IMR-90 (cell line): ENCODE measurements at regions not wholly inside any gene's neighbourhood (a gene's known extent, or its start where the extent isn't known, plus 50 kb on each side); places are given as distances from the start of the nearest gene placed in this dataset.

Experiments
- ATAC-seq: fragments of 200-7000 bp; cut with Tn5 transposase; 2 replicates; pipeline ENCODE4 v1.9.1; 2020; ENCODE audit warnings: low read depth, mild to moderate bottlenecking, moderate library complexity
- BruUV-seq: library from RNA; stranded (reverse); fragments of 400-500 nt; replicated peaks from 2 replicates; lab custom pipeline; 2021; lab: Mats Ljungman, UMichigan
- CTCF ChIA-PET: fragments of 300-600 bp; formaldehyde crosslinking; extraction: SDS; loops from one replicate; lab custom pipeline; 2021; ENCODE audit warnings: antibody characterized with exemption; lab: Yijun Ruan, JAX
- POLR2A ChIA-PET: fragments of 300-600 bp; sonication (Branson Sonifier 250); formaldehyde crosslinking; loops from one replicate; lab custom pipeline; 2022; ENCODE audit warnings: antibody characterized with exemption; ENCODE audit not compliant: unreplicated experiment; lab: Charles Lee
- DNase-seq: peaks from one replicate; pipeline ENCODE4 v3.0.0; 2013
- H2AFZ ChIP-seq: replicated peaks from 2 replicates; pipeline ENCODE3; 2013; ENCODE audit warnings: low read length, mild to moderate bottlenecking; ENCODE audit not compliant: poor library complexity
- H2AK5ac ChIP-seq: 2 replicates; pipeline ENCODE4 v1.6.1; 2013; ENCODE audit warnings: low read depth, low read length, inconsistent platforms
- H2AK9ac ChIP-seq: replicated peaks from 2 replicates; pipeline ENCODE3; 2013; ENCODE audit warnings: mild to moderate bottlenecking, low read depth, low read length, moderate library complexity; ENCODE audit not compliant: poor library complexity
- H2BK120ac ChIP-seq: 2 replicates; pipeline ENCODE4 v1.6.1; 2013; ENCODE audit warnings: low read depth, low read length, inconsistent platforms
- H2BK15ac ChIP-seq: 3 replicates; pipeline ENCODE4 v1.6.1; 2013; ENCODE audit warnings: low read depth, low read length, inconsistent platforms
- H2BK20ac ChIP-seq: 2 replicates; pipeline ENCODE4 v1.6.1; 2013; ENCODE audit warnings: low read depth, mild to moderate bottlenecking, inconsistent platforms, low read length, moderate library complexity
- H2BK5ac ChIP-seq: 2 replicates; pipeline ENCODE4 v1.6.1; 2013; ENCODE audit warnings: mild to moderate bottlenecking, low read depth, low read length, inconsistent platforms; ENCODE audit not compliant: poor library complexity, severe bottlenecking
- H3K14ac ChIP-seq: replicated peaks from 2 replicates; pipeline ENCODE4 v1.6.1; 2013; ENCODE audit warnings: low read depth, low read length, inconsistent platforms
- H3K18ac ChIP-seq: 2 replicates; pipeline ENCODE4 v1.6.1; 2013; ENCODE audit warnings: low read depth, low read length, control low read depth
- H3K23ac ChIP-seq: 2 replicates; pipeline ENCODE4 v1.6.1; 2013; ENCODE audit warnings: low read depth, low read length, inconsistent platforms
- H3K27ac ChIP-seq: 2 replicates; pipeline ENCODE4 v1.5.1; 2013; ENCODE audit warnings: mild to moderate bottlenecking, control low read depth, low read length; ENCODE audit not compliant: insufficient read depth
- H3K27me3 ChIP-seq: 2 replicates; pipeline ENCODE4 v1.6.1; 2013; ENCODE audit warnings: low read length; ENCODE audit not compliant: control insufficient read depth, insufficient read depth
- H3K36me3 ChIP-seq: 2 replicates; pipeline ENCODE4 v1.6.1; 2013; ENCODE audit warnings: low read length, mixed read lengths; ENCODE audit not compliant: control insufficient read depth, insufficient read depth
- H3K4ac ChIP-seq: 2 replicates; pipeline ENCODE4 v1.6.1; 2013; ENCODE audit warnings: low read depth, low read length, inconsistent platforms
- H3K4me1 ChIP-seq: 2 replicates; pipeline ENCODE4 v1.6.1; 2013; ENCODE audit warnings: low read length, mixed read lengths; ENCODE audit not compliant: control insufficient read depth, insufficient read depth
- H3K4me2 ChIP-seq: 2 replicates; pipeline ENCODE4 v1.6.1; 2013; ENCODE audit warnings: low read depth, mild to moderate bottlenecking, control low read depth, low read length, moderate library complexity
- H3K4me3 ChIP-seq: 2 replicates; pipeline ENCODE4 v1.5.1; 2013; ENCODE audit warnings: low read depth, mild to moderate bottlenecking, control low read depth, low read length, moderate library complexity; ENCODE audit not compliant: insufficient read depth
- H3K56ac ChIP-seq: 2 replicates; pipeline ENCODE4 v1.6.1; 2013; ENCODE audit warnings: low read length, inconsistent platforms; ENCODE audit not compliant: insufficient read depth; ENCODE audit errors: extremely low read depth
- H3K79me1 ChIP-seq, 2 experiments: 2 replicates each; pipeline ENCODE4 v1.6.1; 2013; ENCODE audit warnings: low read length in 2 of 2, inconsistent platforms in 1 of 2, low read depth in 1 of 2
- H3K9ac ChIP-seq: 2 replicates; pipeline ENCODE4 v1.6.1; 2013; ENCODE audit warnings: low read depth, low read length, control low read depth
- H3K9me1 ChIP-seq: 2 replicates; pipeline ENCODE4 v1.6.1; 2013; ENCODE audit warnings: low read length, inconsistent platforms; ENCODE audit not compliant: insufficient read depth
- H3K9me3 ChIP-seq: 2 replicates; pipeline ENCODE4 v1.6.1; 2013; ENCODE audit warnings: low read length; ENCODE audit not compliant: control insufficient read depth, insufficient read depth
- H4K20me1 ChIP-seq: 2 replicates; pipeline ENCODE4 v1.6.1; 2013; ENCODE audit warnings: low read length, inconsistent platforms; ENCODE audit not compliant: insufficient read depth
- H4K5ac ChIP-seq: 2 replicates; pipeline ENCODE4 v1.6.1; 2013; ENCODE audit warnings: mild to moderate bottlenecking, low read depth, low read length, control low read depth
- H4K8ac ChIP-seq, 2 experiments: 2 replicates each; pipeline ENCODE4 v1.6.1; 2013; ENCODE audit warnings: low read depth in 2 of 2, low read length in 2 of 2, control low read depth in 1 of 2, inconsistent platforms in 1 of 2
- H4K91ac ChIP-seq: 2 replicates; pipeline ENCODE4 v1.6.1; 2013; ENCODE audit warnings: low read depth, low read length, inconsistent platforms; ENCODE audit not compliant: insufficient read depth
- POLR2A ChIP-seq: IDR thresholded peaks from 2 replicates; pipeline ENCODE4 v1.6.1; 2012; ENCODE audit warnings: mild to moderate bottlenecking, low read depth, low read length
- WGBS, 2 experiments: methylation state at CpG; one replicate each; pipeline versions ENCODE4 v1.1.5 to v1.1.7; 2013; ENCODE audit warnings: missing lambda C conversion rate in 2 of 2; ENCODE audit not compliant: insufficient read length in 1 of 2; ENCODE audit errors: extremely low coverage in 2 of 2; 5-methylcytosine and 5-hydroxymethylcytosine counted together
- dilution Hi-C: fragments of 300-500 bp; cut with HindIII; formaldehyde crosslinking; loops from one replicate; pipeline ENCODE4 v1.14.3; 2018; ENCODE audit warnings: low sequenced_read_pairs; ENCODE audit not compliant: unreplicated experiment
- in situ Hi-C: fragments of 300-500 bp; cut with MboI; formaldehyde crosslinking; loops from 3 replicates; pipeline ENCODE4 v1.14.3; 2019; ENCODE audit warnings: low sequenced_read_pairs, inconsistent platforms, mixed read lengths
- intact Hi-C: fragments of 100-400 bp; cut with micrococcal nuclease; formaldehyde crosslinking; loops from 2 replicates; pipeline ENCODE4 v1.10.0; 2022

GRCh38 chr5:58239731-58240130 is 220.2 kb downstream of the PLK2 start:
- no peak for ATAC-seq
- peak overlapping the region; percentile 66 for H3K18ac ChIP-seq
- H3K9ac ChIP-seq = no peak overlapping the region
- BruUV-seq = no TSS peak
- dilution Hi-C loops = no loop called here
- ChIA-PET CTCF (no interaction called here), POLR2A (no interaction called here)
- H4K5ac ChIP-seq = peak overlapping the region; percentile 62
- no peaks in the 10 kb centered on the region for H4K20me1 ChIP-seq
- H3K4ac ChIP-seq = peak overlapping the region; percentile 80
- H2BK15ac ChIP-seq = peak overlapping the region; percentile 89
- peak overlapping the region; percentile 71 for H2AK5ac ChIP-seq
- H3K4me3 ChIP-seq = no peak overlapping the region
- peak overlapping the region; percentile 87 for H2BK20ac ChIP-seq
- H4K91ac ChIP-seq = peak overlapping the region; percentile 76
- WGBS, 2 experiments = no CpG with 5 or more reads among the region's 3 CpGs
- no peaks in the 10 kb centered on the region for H3K27me3 ChIP-seq
- H3K14ac ChIP-seq = peak overlapping the region; percentile 39
- peak overlapping the region; percentile 65 for H2BK120ac ChIP-seq
- no peaks in the 10 kb centered on the region for H3K9me3 ChIP-seq
- no peaks in the 10 kb centered on the region for H3K79me1 ChIP-seq
- H3K9me1 ChIP-seq = peaks cover 3% of the 10 kb centered on the region
- in situ Hi-C loops = no loop called here
- H2AK9ac ChIP-seq = no peak overlapping the region
- H2BK5ac ChIP-seq = peak overlapping the region; percentile 69
- H3K36me3 ChIP-seq = no peaks in the 10 kb centered on the region
- no peak for TF ChIP-seq POLR2A
- H3K4me2 ChIP-seq = no peak overlapping the region
- H3K27ac ChIP-seq = peak overlapping the region; percentile 95
- peak overlapping the region; percentile 29 for H2AFZ ChIP-seq
- peaks cover 4% of the 10 kb centered on the region for H3K4me1 ChIP-seq
- peak overlapping the region; percentile 27; the same call in 1 of the 2 replicates for H3K56ac ChIP-seq
- DNase-seq = no peak
- intact Hi-C loops = loop anchor here (5.0 kb wide), 1 partner anchor 218 kb away; no protein-coding TSS in a partner anchor
- peak overlapping the region; percentile 0 to 73; a peak in 3 of 4 replicates for H4K8ac ChIP-seq
- H3K23ac ChIP-seq = 0 out of 2 replicates have a peak overlapping the region, but pooled peaks have one; percentile 50
